Transverse colon (tissue), 4 donors: ENCODE measurements at regions not wholly inside any gene's neighbourhood (a gene's known extent, or its start where the extent isn't known, plus 50 kb on each side); places are given as distances from the start of the nearest gene placed in this dataset.

ENCODE experiments used
- CTCF ChIP-seq, 5 experiments: fragments of 200-600 bp in 3 of 5; fragments of 450-650 bp in 2 of 5; sonication (generic) in 3 of 5; IDR thresholded peaks; 1 replicate in 2 of 5; 2 replicates in 3 of 5; pipeline ENCODE4 v1.5.1; 2016 to 2017; ENCODE audit warnings: antibody characterized with exemption in 5 of 5, inconsistent platforms in 3 of 5, mild to moderate bottlenecking in 2 of 5, moderate library complexity in 1 of 5
- EP300 ChIP-seq: sonication (generic); formaldehyde crosslinking; IDR thresholded peaks from one replicate; pipeline ENCODE4 v1.6.1; 2017; ENCODE audit warnings: antibody characterized with exemption, low read depth
- POLR2A ChIP-seq: fragments of 450-650 bp; IDR thresholded peaks from one replicate; pipeline ENCODE4 v1.6.1; 2016; ENCODE audit warnings: antibody characterized with exemption, mild to moderate bottlenecking, moderate library complexity
- POLR2AphosphoS5 ChIP-seq, 3 donors: sonication (generic); formaldehyde crosslinking; IDR thresholded peaks; one replicate each; pipeline ENCODE4 v1.6.1; 2016; ENCODE audit warnings: antibody characterized with exemption in 3 of 3

- TF ChIP-seq CTCF (IDR thresholded peaks at IDR 0.05) (no peak), POLR2AphosphoS5 (IDR thresholded peaks at IDR 0.05) (no peak), POLR2A (no peak), EP300 (no peak)
These were observed 383.1 kb downstream of the FAM170A start for GRCh38 chr5:120012431-120012830.
